IMR-90 (cell line): ENCODE measurements at regions not wholly inside any gene's neighbourhood (a gene's known extent, or its start where the extent isn't known, plus 50 kb on each side); places are given as distances from the start of the nearest gene placed in this dataset.

Experiments used
- ATAC-seq: fragments of 200-7000 bp; cut with Tn5 transposase; 2 replicates; pipeline ENCODE4 v1.9.1; 2020; ENCODE audit warnings: low read depth, mild to moderate bottlenecking, moderate library complexity
- BruUV-seq: library from RNA; stranded (reverse); fragments of 400-500 nt; replicated peaks from 2 replicates; lab custom pipeline; 2021; lab: Mats Ljungman, UMichigan
- CTCF ChIA-PET: fragments of 300-600 bp; formaldehyde crosslinking; extraction: SDS; loops from one replicate; lab custom pipeline; 2021; ENCODE audit warnings: antibody characterized with exemption; lab: Yijun Ruan, JAX
- POLR2A ChIA-PET: fragments of 300-600 bp; sonication (Branson Sonifier 250); formaldehyde crosslinking; loops from one replicate; lab custom pipeline; 2022; ENCODE audit warnings: antibody characterized with exemption; ENCODE audit not compliant: unreplicated experiment; lab: Charles Lee
- DNase-seq: peaks from one replicate; pipeline ENCODE4 v3.0.0; 2013
- H2AFZ ChIP-seq: replicated peaks from 2 replicates; pipeline ENCODE3; 2013; ENCODE audit warnings: low read length, mild to moderate bottlenecking; ENCODE audit not compliant: poor library complexity
- H2AK5ac ChIP-seq: 2 replicates; pipeline ENCODE4 v1.6.1; 2013; ENCODE audit warnings: low read depth, low read length, inconsistent platforms
- H2AK9ac ChIP-seq: replicated peaks from 2 replicates; pipeline ENCODE3; 2013; ENCODE audit warnings: mild to moderate bottlenecking, low read depth, low read length, moderate library complexity; ENCODE audit not compliant: poor library complexity
- H2BK120ac ChIP-seq: 2 replicates; pipeline ENCODE4 v1.6.1; 2013; ENCODE audit warnings: low read depth, low read length, inconsistent platforms
- H2BK15ac ChIP-seq: 3 replicates; pipeline ENCODE4 v1.6.1; 2013; ENCODE audit warnings: low read depth, low read length, inconsistent platforms
- H2BK20ac ChIP-seq: 2 replicates; pipeline ENCODE4 v1.6.1; 2013; ENCODE audit warnings: low read depth, mild to moderate bottlenecking, inconsistent platforms, low read length, moderate library complexity
- H2BK5ac ChIP-seq: 2 replicates; pipeline ENCODE4 v1.6.1; 2013; ENCODE audit warnings: mild to moderate bottlenecking, low read depth, low read length, inconsistent platforms; ENCODE audit not compliant: poor library complexity, severe bottlenecking
- H3K14ac ChIP-seq: replicated peaks from 2 replicates; pipeline ENCODE4 v1.6.1; 2013; ENCODE audit warnings: low read depth, low read length, inconsistent platforms
- H3K18ac ChIP-seq: 2 replicates; pipeline ENCODE4 v1.6.1; 2013; ENCODE audit warnings: low read depth, low read length, control low read depth
- H3K23ac ChIP-seq: 2 replicates; pipeline ENCODE4 v1.6.1; 2013; ENCODE audit warnings: low read depth, low read length, inconsistent platforms
- H3K27ac ChIP-seq: 2 replicates; pipeline ENCODE4 v1.5.1; 2013; ENCODE audit warnings: mild to moderate bottlenecking, control low read depth, low read length; ENCODE audit not compliant: insufficient read depth
- H3K27me3 ChIP-seq: 2 replicates; pipeline ENCODE4 v1.6.1; 2013; ENCODE audit warnings: low read length; ENCODE audit not compliant: control insufficient read depth, insufficient read depth
- H3K36me3 ChIP-seq: 2 replicates; pipeline ENCODE4 v1.6.1; 2013; ENCODE audit warnings: low read length, mixed read lengths; ENCODE audit not compliant: control insufficient read depth, insufficient read depth
- H3K4ac ChIP-seq: 2 replicates; pipeline ENCODE4 v1.6.1; 2013; ENCODE audit warnings: low read depth, low read length, inconsistent platforms
- H3K4me1 ChIP-seq: 2 replicates; pipeline ENCODE4 v1.6.1; 2013; ENCODE audit warnings: low read length, mixed read lengths; ENCODE audit not compliant: control insufficient read depth, insufficient read depth
- H3K4me2 ChIP-seq: 2 replicates; pipeline ENCODE4 v1.6.1; 2013; ENCODE audit warnings: low read depth, mild to moderate bottlenecking, control low read depth, low read length, moderate library complexity
- H3K4me3 ChIP-seq: 2 replicates; pipeline ENCODE4 v1.5.1; 2013; ENCODE audit warnings: low read depth, mild to moderate bottlenecking, control low read depth, low read length, moderate library complexity; ENCODE audit not compliant: insufficient read depth
- H3K56ac ChIP-seq: 2 replicates; pipeline ENCODE4 v1.6.1; 2013; ENCODE audit warnings: low read length, inconsistent platforms; ENCODE audit not compliant: insufficient read depth; ENCODE audit errors: extremely low read depth
- H3K79me1 ChIP-seq, 2 experiments: 2 replicates each; pipeline ENCODE4 v1.6.1; 2013; ENCODE audit warnings: low read length in 2 of 2, inconsistent platforms in 1 of 2, low read depth in 1 of 2
- H3K9ac ChIP-seq: 2 replicates; pipeline ENCODE4 v1.6.1; 2013; ENCODE audit warnings: low read depth, low read length, control low read depth
- H3K9me1 ChIP-seq: 2 replicates; pipeline ENCODE4 v1.6.1; 2013; ENCODE audit warnings: low read length, inconsistent platforms; ENCODE audit not compliant: insufficient read depth
- H3K9me3 ChIP-seq: 2 replicates; pipeline ENCODE4 v1.6.1; 2013; ENCODE audit warnings: low read length; ENCODE audit not compliant: control insufficient read depth, insufficient read depth
- H4K20me1 ChIP-seq: 2 replicates; pipeline ENCODE4 v1.6.1; 2013; ENCODE audit warnings: low read length, inconsistent platforms; ENCODE audit not compliant: insufficient read depth
- H4K5ac ChIP-seq: 2 replicates; pipeline ENCODE4 v1.6.1; 2013; ENCODE audit warnings: mild to moderate bottlenecking, low read depth, low read length, control low read depth
- H4K8ac ChIP-seq, 2 experiments: 2 replicates each; pipeline ENCODE4 v1.6.1; 2013; ENCODE audit warnings: low read depth in 2 of 2, low read length in 2 of 2, control low read depth in 1 of 2, inconsistent platforms in 1 of 2
- H4K91ac ChIP-seq: 2 replicates; pipeline ENCODE4 v1.6.1; 2013; ENCODE audit warnings: low read depth, low read length, inconsistent platforms; ENCODE audit not compliant: insufficient read depth
- BHLHE40 ChIP-seq: fragments of 150-350 bp; IDR thresholded peaks from 2 replicates; pipeline ENCODE4 v1.6.1; 2016; ENCODE audit warnings: mild to moderate bottlenecking, low read depth, low read length
- CEBPB ChIP-seq: IDR thresholded peaks from 2 replicates; pipeline ENCODE4 v1.6.1; 2012; ENCODE audit warnings: low read depth, low read length, improper control_type of control experiment
- CHD1 ChIP-seq: IDR thresholded peaks from 2 replicates; pipeline ENCODE4 v1.6.1; 2012; ENCODE audit warnings: low read depth, low read length, improper control_type of control experiment
- CTCF ChIP-seq: conservative IDR thresholded peaks from 2 replicates; pipeline ENCODE4 v1.5.1; 2012; ENCODE audit warnings: mild to moderate bottlenecking, low read depth, low read length, improper control_type of control experiment
- ELK1 ChIP-seq: fragments of 150-350 bp; IDR thresholded peaks from 2 replicates; pipeline ENCODE4 v1.6.1; 2016; ENCODE audit warnings: low read depth, mild to moderate bottlenecking, low read length, moderate library complexity, borderline replicate concordance
- FOS ChIP-seq: fragments of 150-350 bp; IDR thresholded peaks from 2 replicates; pipeline ENCODE4 v1.6.1; 2016; ENCODE audit warnings: low read depth, low read length
- MAFK ChIP-seq: IDR thresholded peaks from 2 replicates; pipeline ENCODE4 v1.6.1; 2012; ENCODE audit warnings: low read depth, low read length, improper control_type of control experiment
- MAZ ChIP-seq: IDR thresholded peaks from 2 replicates; pipeline ENCODE4 v1.6.1; 2012; ENCODE audit warnings: low read depth, mild to moderate bottlenecking, low read length, improper control_type of control experiment, moderate library complexity, borderline replicate concordance
- MXI1 ChIP-seq: IDR thresholded peaks from 2 replicates; pipeline ENCODE4 v1.6.1; 2012; ENCODE audit warnings: low read depth, mild to moderate bottlenecking, low read length, moderate library complexity, borderline replicate concordance
- NFE2L2 ChIP-seq: fragments of 150-350 bp; IDR thresholded peaks from 2 replicates; pipeline ENCODE4 v1.6.1; 2016; ENCODE audit warnings: low read depth, mild to moderate bottlenecking, low read length
- POLR2A ChIP-seq: IDR thresholded peaks from 2 replicates; pipeline ENCODE4 v1.6.1; 2012; ENCODE audit warnings: mild to moderate bottlenecking, low read depth, low read length
- RAD21 ChIP-seq: IDR thresholded peaks from 2 replicates; pipeline ENCODE4 v1.6.1; 2012; ENCODE audit warnings: low read length, improper control_type of control experiment
- RFX5 ChIP-seq: IDR thresholded peaks from 2 replicates; pipeline ENCODE4 v1.8.0; 2012; ENCODE audit warnings: low read depth, mild to moderate bottlenecking, low read length, moderate library complexity
- SMC3 ChIP-seq: fragments of 150-350 bp; IDR thresholded peaks from 2 replicates; pipeline ENCODE4 v1.6.1; 2016; ENCODE audit warnings: low read depth, mild to moderate bottlenecking, antibody characterized with exemption, low read length, moderate library complexity
- USF2 ChIP-seq: fragments of 150-350 bp; IDR thresholded peaks from 2 replicates; pipeline ENCODE4 v1.6.1; 2017; ENCODE audit warnings: mild to moderate bottlenecking, antibody characterized with exemption, low read length, low read depth
- WGBS, 2 experiments: methylation state at CpG; one replicate each; pipeline versions ENCODE4 v1.1.5 to v1.1.7; 2013; ENCODE audit warnings: missing lambda C conversion rate in 2 of 2; ENCODE audit not compliant: insufficient read length in 1 of 2; ENCODE audit errors: extremely low coverage in 2 of 2; 5-methylcytosine and 5-hydroxymethylcytosine counted together
- dilution Hi-C: fragments of 300-500 bp; cut with HindIII; formaldehyde crosslinking; loops from one replicate; pipeline ENCODE4 v1.14.3; 2018; ENCODE audit warnings: low sequenced_read_pairs; ENCODE audit not compliant: unreplicated experiment
- in situ Hi-C: fragments of 300-500 bp; cut with MboI; formaldehyde crosslinking; loops from 3 replicates; pipeline ENCODE4 v1.14.3; 2019; ENCODE audit warnings: low sequenced_read_pairs, inconsistent platforms, mixed read lengths
- intact Hi-C: fragments of 100-400 bp; cut with micrococcal nuclease; formaldehyde crosslinking; loops from 2 replicates; pipeline ENCODE4 v1.10.0; 2022

GRCh38 chr1:201666645-201667044 is 127.7 kb downstream of the NAV1 start:
- no peak overlapping the region for H3K27ac ChIP-seq
- peaks cover 37 to 98% of the 10 kb centered on the region in 2 experiments for H3K79me1 ChIP-seq
- ChIA-PET POLR2A (no interaction called here), CTCF (no interaction called here)
- TF ChIP-seq USF2 (no peak), CTCF (no peak), MAZ (no peak), SMC3 (no peak), BHLHE40 (no peak), CHD1 (no peak), CEBPB (no peak), ELK1 (no peak), RAD21 (no peak), POLR2A (no peak), FOS (no peak), NFE2L2 (no peak), MAFK (no peak), MXI1 (no peak), RFX5 (no peak)
- no peak overlapping the region for H2AK9ac ChIP-seq
- peaks cover 6% of the 10 kb centered on the region; the same call in 1 of the 2 replicates for H3K4me1 ChIP-seq
- H2AK5ac ChIP-seq = no peak overlapping the region
- no peak overlapping the region for H3K4me2 ChIP-seq
- no peak overlapping the region for H3K56ac ChIP-seq
- H2BK5ac ChIP-seq = no peak overlapping the region
- intact Hi-C loops (no loop called here), dilution Hi-C loops (no loop called here), in situ Hi-C loops (no loop called here)
- H2AFZ ChIP-seq = no peak overlapping the region
- H3K23ac ChIP-seq = no peak overlapping the region
- no peak overlapping the region for H3K4me3 ChIP-seq
- no peak overlapping the region for H2BK15ac ChIP-seq
- H3K18ac ChIP-seq = no peak overlapping the region
- DNase-seq (no peak), ATAC-seq (no peak)
- no peak overlapping the region for H3K4ac ChIP-seq
- no peak overlapping the region for H4K5ac ChIP-seq
- no peaks in the 10 kb centered on the region for H3K9me3 ChIP-seq
- peaks cover 65% of the 10 kb centered on the region for H3K9me1 ChIP-seq
- H2BK20ac ChIP-seq = no peak overlapping the region
- H3K9ac ChIP-seq = no peak overlapping the region
- H3K36me3 ChIP-seq = peaks cover 20% of the 10 kb centered on the region
- WGBS, 2 experiments = no CpG with 5 or more reads among the region's 5 CpGs
- no peak overlapping the region for H2BK120ac ChIP-seq
- H4K20me1 ChIP-seq = peaks cover 97% of the 10 kb centered on the region
- no TSS peak for BruUV-seq
- no peaks in the 10 kb centered on the region for H3K27me3 ChIP-seq
- H3K14ac ChIP-seq = no peak overlapping the region
- no peak overlapping the region for H4K91ac ChIP-seq
- H4K8ac ChIP-seq = no peak overlapping the region
